Stimulated activated CD8-positive, alpha-beta memory T cell treated with anti-CD3 and anti-CD28 coated beads, Interleukin-4, amount 100 ng/mL, for 4 hours (primary cell): ENCODE measurements at regions not wholly inside any gene's neighbourhood (a gene's known extent, or its start where the extent isn't known, plus 50 kb on each side); places are given as distances from the start of the nearest gene placed in this dataset.

Source experiments
- DNase-seq, 2 donors: peaks; one replicate each; pipeline ENCODE4 v3.0.0-alpha.2; 2020; ENCODE audit warnings: low read depth in 2 of 2, low spot score in 1 of 2

DNA sequence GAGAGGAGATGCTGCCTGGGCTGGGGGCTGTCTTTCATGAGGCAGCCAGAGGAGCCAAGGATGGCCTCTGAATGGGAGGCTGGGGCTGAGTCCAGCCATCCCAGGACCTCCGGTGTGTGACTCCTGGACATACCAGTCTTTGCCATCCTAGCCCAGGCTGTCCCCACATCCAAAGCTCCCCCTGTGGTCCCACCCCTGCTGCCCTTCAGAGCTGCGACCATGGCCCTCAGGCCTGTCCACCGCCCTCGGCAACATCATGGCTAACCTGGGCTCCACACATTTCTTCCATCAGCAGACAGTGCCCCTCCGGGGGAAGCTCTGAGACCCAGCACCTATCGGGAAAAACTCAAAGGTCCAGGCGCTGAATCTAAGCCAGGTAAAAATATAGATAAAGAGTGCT lies 324.4 kb downstream of the MN1 start:
- DNase-seq, result no peak

DNA sequence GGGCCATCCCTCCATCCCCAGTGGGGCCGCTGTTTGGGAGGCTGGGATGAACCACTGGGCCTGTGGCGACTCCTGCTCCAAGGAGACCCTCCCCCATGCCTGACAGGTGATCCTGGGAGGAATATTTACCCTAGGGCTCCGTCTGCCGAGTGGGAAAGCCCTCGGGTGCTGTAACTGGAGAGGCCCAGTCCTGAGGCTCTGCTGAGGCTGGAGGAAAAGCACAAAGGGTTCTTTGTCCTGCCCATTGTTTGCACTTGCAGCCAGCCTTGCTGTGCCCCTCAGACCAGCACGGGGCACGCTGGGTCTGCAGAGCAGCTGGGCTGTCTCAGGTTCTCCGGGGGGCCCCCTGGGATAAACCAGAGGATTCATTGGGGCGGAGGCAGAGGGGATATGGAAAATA lies 321.1 kb downstream of the MN1 start:
- DNase-seq, result no peak

DNA sequence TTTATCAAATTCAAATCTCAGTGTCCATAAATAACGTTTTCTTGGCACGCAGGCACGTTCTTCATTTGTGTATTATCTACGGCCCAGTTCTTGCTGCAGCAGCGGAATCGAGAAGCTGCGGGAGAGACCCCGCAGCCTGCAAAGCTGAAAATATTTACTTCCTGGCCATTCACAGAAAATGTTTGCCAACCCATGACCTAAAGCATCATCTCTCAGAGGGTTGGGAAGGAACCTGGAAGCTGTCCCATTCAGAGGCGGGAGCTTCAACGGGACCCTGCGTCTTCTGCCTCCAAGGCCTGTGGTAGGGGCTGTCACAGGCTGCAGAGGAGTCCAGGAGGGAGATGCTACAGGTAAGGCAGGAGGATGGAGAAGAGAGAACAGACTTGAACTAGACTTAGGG lies 319.2 kb downstream of the MN1 start:
- DNase-seq, result no peak

DNA sequence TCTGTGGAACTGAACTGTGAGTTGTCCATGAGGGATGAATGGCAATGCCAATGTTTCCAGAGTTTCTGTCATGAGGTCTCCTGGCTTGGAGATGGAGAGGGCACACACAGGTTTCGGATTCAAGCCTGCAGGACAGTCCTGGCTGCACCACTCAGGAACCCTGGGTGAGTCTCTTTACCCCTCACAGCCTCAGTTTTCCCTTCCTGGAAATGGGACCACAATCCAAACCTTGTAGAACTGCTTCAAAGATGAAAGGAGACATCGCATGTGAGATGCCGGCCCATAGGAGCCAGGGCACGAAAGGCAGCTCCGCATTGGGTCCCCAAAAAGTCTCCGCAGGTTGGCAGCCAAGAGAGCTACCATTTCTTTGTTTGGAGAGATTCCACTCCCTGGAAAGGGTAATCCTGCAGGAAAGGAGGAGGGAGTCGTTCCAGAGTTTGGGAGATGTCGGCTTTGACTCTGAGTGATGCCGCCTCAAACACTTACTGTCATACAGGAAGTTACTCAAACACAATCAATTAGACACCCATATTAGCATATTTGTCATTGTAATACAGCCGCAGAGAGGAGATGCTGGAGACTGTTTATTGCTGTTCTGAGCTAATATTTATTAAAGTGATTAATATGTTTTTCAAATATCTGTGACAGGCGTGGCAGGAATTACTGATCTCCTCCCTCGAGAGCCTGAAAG lies 318.3 kb downstream of the MN1 start:
- DNase-seq, result no peak

DNA sequence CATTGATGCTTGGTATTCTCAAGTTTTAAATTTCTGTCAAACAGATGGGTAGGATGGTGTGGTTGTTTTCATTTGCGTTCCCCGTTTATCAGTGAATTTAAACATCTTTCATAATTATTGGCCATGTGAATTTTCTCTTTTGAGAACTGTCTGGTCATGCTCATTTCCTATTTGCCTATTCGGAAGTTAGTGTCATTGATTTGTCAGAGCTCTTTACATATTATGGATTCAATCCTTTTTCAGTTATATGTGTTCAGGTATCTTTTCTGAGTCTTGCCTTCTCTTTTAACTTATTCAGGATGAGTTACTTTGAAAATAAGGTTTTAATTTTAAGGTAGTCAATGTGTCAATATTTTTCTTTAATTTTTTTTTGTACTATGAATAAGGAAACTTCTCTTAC lies 315.7 kb downstream of the MN1 start:
- no peak for DNase-seq

DNA sequence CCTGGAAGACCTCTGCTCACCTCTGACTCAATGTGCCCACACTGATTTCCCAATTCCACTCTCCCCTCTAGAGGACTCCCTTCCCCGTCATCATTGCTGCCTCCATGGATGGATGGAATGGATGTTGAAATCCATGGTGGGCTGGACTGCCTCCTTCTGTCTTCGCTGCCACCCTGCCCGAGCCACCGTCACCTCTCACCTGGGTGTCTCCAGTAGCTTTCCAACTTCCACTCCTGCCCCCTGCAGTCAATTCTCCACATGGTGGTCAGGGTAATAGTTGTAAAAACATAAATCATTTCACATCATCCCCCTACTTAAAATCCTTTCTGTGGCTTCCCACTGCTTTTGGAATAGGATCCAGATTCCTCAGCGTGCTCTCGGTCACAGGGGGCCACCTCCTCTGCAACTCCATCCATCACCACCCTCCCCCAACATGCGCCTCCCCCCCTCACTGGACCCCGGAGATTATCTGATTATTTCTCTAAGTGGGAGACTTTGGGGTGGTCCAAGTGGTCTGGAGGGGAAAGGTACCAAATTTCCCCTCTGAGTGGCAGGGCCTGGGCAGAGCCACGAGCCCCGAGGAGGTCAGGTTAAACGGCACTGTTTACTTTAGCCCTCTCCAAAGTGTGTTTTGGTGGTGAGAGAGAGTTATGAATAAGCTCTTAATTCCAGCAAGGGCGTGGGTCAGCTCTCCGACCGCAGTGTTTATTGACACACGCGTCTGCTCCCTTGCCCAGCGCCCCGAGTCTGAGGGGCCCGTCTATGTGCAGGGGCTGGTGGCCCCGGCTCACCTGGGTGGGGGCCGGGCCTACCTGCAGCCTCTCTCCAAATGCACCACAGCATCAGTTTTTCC lies 313.7 kb downstream of the MN1 start:
- DNase-seq, result no peak

DNA sequence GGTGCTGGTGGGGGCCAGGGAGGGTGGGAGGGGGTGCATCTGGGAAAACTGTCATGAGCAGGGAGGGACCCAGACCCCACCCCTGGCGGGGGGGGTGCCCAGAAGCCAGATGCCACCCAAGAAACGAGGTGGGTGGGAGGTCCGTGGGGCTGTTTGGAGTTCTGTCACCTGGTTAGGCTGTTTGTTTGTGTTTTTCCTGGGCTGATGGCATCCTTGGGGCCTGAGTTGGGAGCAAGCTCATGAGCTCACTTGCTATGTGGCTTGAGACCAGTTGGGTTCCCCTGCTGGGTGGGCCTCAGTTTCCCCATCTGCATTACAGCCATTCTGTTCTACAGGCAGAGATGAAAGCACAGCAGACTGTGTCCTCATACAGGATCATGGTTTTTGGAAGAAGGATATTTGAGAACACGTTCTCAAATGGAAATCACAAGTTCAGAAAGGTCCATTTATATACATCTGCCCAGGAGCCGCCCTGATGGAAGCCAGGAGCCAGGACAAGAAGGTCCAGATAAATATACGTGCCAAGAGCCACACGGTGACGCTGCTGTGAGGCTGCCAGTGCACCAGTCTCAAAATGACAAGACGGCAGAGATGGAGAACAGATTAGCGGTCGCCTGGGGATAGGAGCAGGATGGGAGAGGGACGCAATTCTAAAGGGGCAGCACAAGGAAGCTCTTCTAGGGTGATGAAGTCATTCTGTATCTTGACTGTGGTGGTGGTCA lies 312.9 kb downstream of the MN1 start:
- DNase-seq, result no peak

DNA sequence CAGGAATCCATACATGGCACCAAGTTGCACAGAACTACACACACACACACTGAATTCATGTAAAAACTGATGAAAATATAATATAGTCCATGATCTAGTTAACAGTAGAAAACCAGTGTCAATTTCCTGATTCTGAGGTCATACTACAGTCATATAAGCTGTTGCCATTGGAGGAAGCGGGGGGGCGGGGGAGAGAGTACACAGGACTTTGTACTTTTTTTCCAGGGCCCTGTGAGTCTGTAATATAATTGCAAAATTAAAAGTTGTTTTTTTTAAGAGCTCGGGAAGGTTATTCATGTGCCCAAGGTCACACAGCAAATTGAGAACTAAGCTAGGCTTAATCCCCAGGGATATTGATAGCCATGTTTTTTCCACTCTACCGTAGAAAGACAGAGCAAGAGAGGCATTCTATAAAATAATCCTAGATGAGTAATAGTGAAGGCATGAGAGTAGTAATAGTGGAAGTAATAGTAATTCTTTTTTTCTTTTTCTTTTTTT lies 312.3 kb downstream of the MN1 start:
- DNase-seq, result no peak

DNA sequence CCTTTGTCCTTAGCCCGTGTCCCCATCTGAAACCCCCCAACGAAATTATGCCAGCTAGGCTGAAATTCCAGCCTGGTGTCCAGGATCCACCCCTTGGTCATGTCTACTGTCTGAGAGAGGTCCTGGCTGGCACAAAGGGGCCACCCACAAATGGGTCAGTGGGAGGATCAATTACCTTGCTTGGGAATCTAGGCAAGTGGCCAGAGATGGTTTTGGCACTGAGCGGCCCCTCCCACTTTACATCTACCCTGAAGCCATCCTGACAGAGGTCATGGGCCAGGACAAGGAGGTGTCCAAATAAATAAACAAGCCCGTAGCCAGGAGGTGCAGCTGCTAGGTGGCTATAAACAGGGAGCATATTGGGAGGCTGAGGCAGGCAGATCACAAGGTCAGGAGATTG lies 311.5 kb downstream of the MN1 start:
- no peak for DNase-seq

DNA sequence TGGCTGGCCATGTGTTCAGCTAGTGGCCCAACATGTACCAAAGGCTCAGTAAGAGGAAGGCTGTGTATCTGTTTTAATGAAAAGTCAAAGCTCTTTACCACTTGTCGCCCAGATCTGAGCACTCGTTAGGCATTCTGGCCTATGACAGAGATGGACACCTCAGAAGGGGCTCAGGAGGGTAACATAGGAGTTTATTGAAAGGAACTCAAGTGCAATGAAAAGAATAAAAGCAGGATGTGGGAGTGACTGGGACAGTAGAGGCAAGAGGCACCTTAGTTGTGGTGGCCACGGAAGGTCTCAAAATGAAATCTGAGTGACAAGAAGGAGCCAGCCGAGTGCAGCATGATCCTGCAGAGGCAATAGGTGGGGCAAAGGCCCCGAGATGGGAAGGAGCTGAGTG lies 309.7 kb downstream of the MN1 start:
- DNase-seq, result no peak

DNA sequence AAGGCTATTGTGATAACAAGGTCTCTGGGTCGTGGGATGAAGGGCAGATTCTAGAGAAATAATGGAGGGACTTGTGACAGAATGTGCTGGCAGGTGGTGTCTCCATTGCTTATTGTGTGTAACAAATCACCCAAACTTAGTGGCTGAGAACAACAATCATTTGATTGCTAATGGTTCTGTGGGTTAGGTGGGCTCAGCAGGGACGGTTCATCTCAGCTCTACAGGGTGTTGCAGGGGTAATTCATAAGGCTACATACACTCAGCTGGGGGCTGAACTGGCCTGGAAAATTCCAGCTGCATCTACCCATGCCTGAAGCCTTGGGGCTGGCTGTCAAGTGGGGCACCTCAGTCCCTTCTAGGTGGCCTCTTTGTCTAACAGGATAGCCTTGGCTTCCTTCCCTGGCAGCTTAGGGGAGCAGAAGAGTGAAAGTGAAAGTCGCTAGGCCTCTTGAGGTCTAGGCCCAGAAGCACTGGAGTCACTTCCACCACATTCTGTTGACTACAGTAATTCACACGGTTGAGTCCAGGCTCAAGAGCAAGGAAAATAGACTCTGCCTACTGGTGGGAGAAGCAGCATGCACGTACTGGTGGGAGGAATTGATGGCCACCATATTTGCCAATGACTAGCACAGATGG lies 308.9 kb downstream of the MN1 start:
- DNase-seq, result no peak

DNA sequence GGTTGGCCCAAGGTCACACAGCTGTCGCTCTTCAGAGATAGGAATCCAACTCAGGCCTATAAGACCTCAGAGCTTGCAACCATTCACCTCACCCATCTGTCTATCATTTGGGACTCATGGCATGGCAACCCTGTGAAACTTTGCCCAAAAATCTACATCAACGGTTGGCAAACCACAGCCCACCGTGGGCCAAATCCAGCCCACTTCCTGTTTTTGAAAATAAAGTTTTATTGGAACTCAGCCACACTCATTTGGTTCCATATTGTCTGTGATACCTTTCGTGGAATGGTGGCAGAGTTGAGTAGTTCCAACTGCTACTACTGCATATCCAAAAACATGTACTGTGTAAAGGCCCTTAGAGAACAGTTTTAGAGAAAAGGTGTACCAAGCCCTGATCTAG lies 307.8 kb downstream of the MN1 start:
- DNase-seq, result no peak

DNA sequence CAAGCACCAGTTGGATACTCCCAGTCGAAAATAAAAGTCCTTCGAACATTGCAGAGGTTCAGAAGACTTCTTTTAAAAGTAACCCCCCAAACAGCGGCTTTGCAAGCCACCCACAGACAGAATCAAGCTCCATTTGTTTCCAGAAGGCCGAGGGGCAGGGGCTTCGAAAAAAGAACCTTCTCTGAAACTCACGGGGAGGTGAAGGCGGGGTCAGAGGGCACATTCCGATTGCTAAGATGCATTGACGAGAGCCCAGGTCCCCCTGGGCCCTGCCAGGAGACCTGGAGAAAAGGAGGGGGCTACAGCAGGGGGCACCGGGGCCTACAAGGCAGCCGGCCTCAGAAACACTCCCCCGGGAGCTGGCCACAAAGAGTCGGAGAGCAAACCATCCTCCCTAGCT lies 306.8 kb downstream of the MN1 start:
- DNase-seq, result no peak

DNA sequence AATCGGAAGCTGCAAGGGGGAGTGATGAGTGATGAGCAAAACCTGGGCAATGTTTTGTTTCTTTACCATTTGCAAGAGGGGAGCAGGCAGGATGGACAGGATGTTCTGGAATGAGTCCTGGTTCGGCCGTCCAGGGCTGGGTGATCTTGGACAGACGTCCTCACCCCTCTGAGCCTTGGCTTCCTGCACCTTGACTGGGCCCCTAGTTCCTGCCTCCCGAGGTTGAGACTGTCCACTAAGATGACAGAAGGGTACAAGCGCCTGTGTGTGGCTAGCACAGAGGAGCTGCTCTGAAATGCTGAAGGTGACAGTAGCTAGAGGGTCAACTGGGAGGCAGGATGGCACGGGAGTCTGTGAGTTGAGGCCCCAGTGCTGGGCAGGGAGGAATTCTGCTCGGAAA lies 306.2 kb downstream of the MN1 start:
- DNase-seq, result no peak

DNA sequence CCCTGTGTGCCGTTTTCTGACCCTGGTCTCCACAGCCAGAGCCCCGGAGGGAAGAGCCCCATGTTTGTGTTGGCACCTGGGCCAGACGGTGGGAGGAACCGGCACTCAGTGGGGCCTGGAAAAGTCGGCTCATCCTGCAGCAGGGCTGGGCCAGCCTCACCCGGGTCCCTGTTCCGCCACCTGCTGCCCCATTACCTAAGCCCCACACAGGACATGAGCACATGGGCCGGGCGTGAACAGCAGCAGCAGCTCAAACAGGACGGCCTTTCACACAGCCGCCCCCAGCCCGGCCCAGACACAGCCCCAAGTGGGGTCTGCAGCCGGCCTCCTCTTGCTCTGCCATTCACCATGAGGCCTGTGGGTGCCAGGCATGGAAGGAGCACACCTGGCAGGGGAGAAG lies 302.4 kb downstream of the MN1 start:
- no peak for DNase-seq

DNA sequence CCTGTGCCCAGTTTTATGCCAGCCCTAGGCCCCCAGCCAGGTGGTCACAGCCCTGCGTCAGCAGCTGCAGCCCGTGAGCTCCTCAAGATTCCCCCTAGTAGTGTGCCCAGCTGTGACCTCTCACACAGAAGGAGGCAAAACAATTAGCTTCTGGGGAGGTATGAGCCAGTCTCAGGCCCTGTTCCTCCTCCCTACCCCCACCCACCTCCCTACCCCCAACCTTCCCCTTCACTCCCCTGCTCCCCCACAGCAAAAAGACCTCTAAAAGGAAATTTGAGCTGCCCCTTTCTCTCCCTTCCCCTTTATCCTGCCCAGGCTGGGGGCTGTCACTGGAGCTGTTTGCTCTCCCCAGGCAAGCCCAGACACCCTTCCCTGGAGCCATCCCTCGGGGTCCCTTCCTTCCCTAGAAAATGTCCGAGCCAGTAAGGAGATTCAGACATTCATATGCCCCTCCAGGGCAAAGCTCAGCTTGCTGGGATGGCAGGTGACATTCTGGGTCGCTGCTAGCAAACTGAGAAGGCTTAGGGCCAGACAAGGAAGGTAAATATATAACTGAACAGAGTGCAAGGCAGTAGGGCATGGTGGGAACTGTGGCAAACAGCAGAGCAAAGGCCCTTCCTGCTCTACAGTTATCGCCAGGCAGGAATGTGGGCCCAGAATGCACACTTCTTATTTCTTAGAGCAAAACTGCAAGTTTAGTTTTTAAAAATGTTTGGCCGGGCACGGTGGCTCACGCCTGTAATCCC lies 300.2 kb downstream of the MN1 start:
- DNase-seq, result no peak

DNA sequence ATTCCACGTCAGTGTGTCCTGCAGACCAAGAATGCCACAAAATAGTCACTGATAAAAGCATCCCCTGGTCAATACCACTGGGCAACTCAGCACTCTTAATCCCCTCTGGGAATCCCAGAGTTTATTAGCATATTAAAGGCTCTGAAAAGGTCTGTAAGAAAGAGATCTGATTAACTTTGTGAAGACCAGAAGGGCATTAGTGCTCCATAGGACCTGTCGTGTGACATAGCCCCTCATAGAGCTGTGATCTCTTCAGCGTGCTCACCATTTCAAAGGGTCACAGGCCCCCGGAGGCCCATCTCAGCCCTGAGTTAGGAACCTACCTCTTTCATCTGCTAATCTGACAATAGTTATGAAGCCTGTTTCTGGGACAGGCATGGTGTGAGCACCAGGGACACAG lies 299.2 kb downstream of the MN1 start:
- no peak for DNase-seq

DNA sequence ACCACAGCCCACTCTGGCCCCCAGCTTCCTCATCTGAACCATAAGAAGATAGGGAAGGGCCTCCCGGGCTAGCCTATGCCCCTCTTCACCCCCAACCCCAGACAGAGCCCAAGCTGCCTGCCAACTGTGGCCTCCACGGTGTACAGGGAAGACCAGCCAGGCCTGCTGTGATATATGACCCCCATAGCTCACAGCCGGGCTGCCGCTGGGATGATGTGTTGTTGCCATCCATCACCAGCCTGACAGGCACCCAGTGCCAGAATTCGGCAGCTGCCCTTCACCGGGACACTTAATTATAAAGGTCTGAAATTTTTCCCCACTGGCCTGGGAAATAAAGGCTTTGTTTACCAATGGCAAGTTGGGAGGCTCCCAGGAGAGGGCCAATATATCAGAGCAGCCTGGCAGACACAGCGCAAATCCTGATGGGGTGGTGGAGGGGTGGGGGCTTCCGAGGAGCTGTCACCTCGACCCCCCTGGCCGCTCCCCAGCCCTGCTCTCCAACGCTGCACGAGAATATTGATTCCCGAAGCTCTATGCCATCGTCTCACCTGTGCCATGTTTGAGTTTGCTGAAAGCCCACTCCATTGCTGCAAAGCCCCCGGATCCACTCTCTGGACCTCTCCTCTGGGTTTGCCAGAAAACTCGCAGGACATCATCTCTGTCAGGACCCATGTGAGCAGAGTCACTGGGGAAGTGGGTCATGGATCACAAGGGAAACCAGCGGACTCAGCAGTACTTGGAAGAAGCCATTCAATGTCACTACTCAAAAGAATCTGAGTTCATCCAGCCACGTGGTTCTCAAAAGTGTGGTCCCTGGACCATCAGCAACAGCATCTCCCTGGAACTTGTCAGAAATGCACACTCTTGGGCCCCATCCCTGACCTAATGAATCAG lies 296.9 kb downstream of the MN1 start:
- no peak for DNase-seq

DNA sequence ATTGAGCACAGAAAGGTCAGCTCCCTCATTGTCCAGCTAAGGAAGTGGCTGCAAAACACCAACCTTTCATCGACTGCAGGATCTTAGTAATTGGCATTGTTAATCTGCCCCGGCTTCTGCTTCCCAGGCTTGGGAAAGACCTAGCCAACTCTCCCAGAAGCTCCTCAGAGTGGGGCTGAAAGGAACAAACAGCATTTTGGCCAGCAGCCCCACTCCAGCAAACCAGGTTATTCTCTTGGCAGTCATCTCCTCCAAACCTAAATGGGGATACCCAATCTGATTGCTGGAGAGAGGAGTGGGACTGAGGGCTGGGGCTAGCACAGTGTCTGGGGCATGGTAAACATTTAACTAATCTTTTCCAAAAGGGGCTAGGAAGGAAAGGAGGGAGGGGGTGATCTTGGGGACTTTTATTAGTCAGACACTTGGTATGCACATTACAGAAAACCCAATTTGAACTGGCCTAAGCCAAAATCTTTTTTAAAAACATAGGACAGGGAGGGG lies 294.4 kb downstream of the MN1 start:
- no peak for DNase-seq
